Naive B cell (primary cell): ENCODE measurements at regions not wholly inside any gene's neighbourhood (a gene's known extent, or its start where the extent isn't known, plus 50 kb on each side); places are given as distances from the start of the nearest gene placed in this dataset.

ENCODE experiments used
- ATAC-seq, 2 donors: fragments of 150-1000 bp; cut with Tn5 transposase; 2 replicates each; pipeline ENCODE4 v1.10.0; 2021; ENCODE audit warnings: low read depth in 2 of 2, mild to moderate bottlenecking in 2 of 2, moderate library complexity in 2 of 2
- DNase-seq: peaks from one replicate; pipeline ENCODE4 v3.0.0; 2022
- H3K27ac Mint-ChIP-seq, 6 donors: one replicate each; pipeline ENCODE4 v1.8.0; 2020 to 2022; ENCODE audit warnings: mild to moderate bottlenecking in 6 of 6, mixed read lengths in 6 of 6, moderate library complexity in 5 of 6, inconsistent platforms in 2 of 6
- H3K27me3 Mint-ChIP-seq, 3 donors: one replicate each; pipeline ENCODE4 v1.8.0; 2021 to 2022; ENCODE audit warnings: mixed read lengths in 3 of 3, mild to moderate bottlenecking in 1 of 3
- H3K36me3 Mint-ChIP-seq, 2 donors: one replicate each; pipeline ENCODE4 v1.8.0; 2020 to 2022; ENCODE audit warnings: mixed read lengths in 2 of 2, inconsistent platforms in 1 of 2, mild to moderate bottlenecking in 1 of 2
- H3K4me1 Mint-ChIP-seq, 3 donors: one replicate each; pipeline ENCODE4 v1.8.0; 2020 to 2022; ENCODE audit warnings: mixed read lengths in 3 of 3, inconsistent platforms in 1 of 3, mild to moderate bottlenecking in 1 of 3, moderate library complexity in 1 of 3
- H3K4me3 Mint-ChIP-seq, 8 donors: one replicate each; pipeline ENCODE4 v1.8.0; 2020 to 2022; ENCODE audit warnings: mild to moderate bottlenecking in 8 of 8, mixed read lengths in 8 of 8, moderate library complexity in 8 of 8, inconsistent platforms in 2 of 8
- H3K9me3 Mint-ChIP-seq, 7 donors: one replicate each; pipeline ENCODE4 v1.8.0; 2020 to 2022; ENCODE audit warnings: mixed read lengths in 7 of 7, mild to moderate bottlenecking in 5 of 7, inconsistent platforms in 2 of 7, moderate library complexity in 1 of 7

- Mint-ChIP-seq H3K27ac (no peak overlapping the region), H3K27me3 (no peaks in the 10 kb centered on the region), H3K9me3 (peaks cover 0 to 6% (median 0%) of the 10 kb centered on the region in 7 donors), H3K36me3 (no peaks in the 10 kb centered on the region), H3K4me3 (no peak overlapping the region), H3K4me1 (no peaks in the 10 kb centered on the region)
- no peak for DNase-seq
- ATAC-seq, result no peak
These were observed 461.2 kb downstream of the FLRT2 start for GRCh38 chr14:85991156-85991555.

- no peaks in the 10 kb centered on the region for H3K36me3 Mint-ChIP-seq
- peaks cover 0 to 6% (median 0%) of the 10 kb centered on the region in 7 donors for H3K9me3 Mint-ChIP-seq
- ATAC-seq (no peak), DNase-seq (no peak)
- no peaks in the 10 kb centered on the region for H3K4me1 Mint-ChIP-seq
- H3K27ac Mint-ChIP-seq, result peak overlapping the region in 1 of 6 donors; percentile 4
- no peak overlapping the region for H3K4me3 Mint-ChIP-seq
- H3K27me3 Mint-ChIP-seq, result no peaks in the 10 kb centered on the region
These were observed 458.0 kb downstream of the FLRT2 start for GRCh38 chr14:85987907-85988306.

GRCh38 chr14:85987292-85987691 lies 457.3 kb downstream of the FLRT2 start:
- Mint-ChIP-seq H3K36me3 (no peaks in the 10 kb centered on the region), H3K4me1 (no peaks in the 10 kb centered on the region), H3K27ac (peak overlapping the region in 1 of 6 donors; percentile 74), H3K9me3 (peaks cover 0 to 6% (median 0%) of the 10 kb centered on the region in 7 donors), H3K27me3 (no peaks in the 10 kb centered on the region), H3K4me3 (peak overlapping the region in 1 of 8 donors; percentile 51)
- ATAC-seq (no peak), DNase-seq (no peak)

GRCh38 chr14:85978582-85979250 lies 448.8 kb downstream of the FLRT2 start:
- H3K4me1 Mint-ChIP-seq, result no peaks in the 10 kb centered on the region
- H3K36me3 Mint-ChIP-seq, result peaks cover 0 to 6% of the 10 kb centered on the region in 2 donors
- H3K4me3 Mint-ChIP-seq, result no peak overlapping the region
- H3K27me3 Mint-ChIP-seq, result no peaks in the 10 kb centered on the region
- H3K9me3 Mint-ChIP-seq, result peaks cover 1 to 14% (median 6%) of the 10 kb centered on the region in 7 donors
- peak overlapping the region in 1 of 6 donors; percentile 28 for H3K27ac Mint-ChIP-seq
- no peak for DNase-seq
- no peak for ATAC-seq

- H3K36me3 Mint-ChIP-seq, result peaks cover 2 to 10% of the 10 kb centered on the region in 2 donors
- no peak for ATAC-seq
- H3K9me3 Mint-ChIP-seq, result peaks cover 7 to 46% (median 17%) of the 10 kb centered on the region in 7 donors
- H3K4me1 Mint-ChIP-seq, result peaks cover 6 to 19% (median 13%) of the 10 kb centered on the region in 3 donors
- no peak for DNase-seq
- H3K27me3 Mint-ChIP-seq, result no peaks in the 10 kb centered on the region
- H3K27ac Mint-ChIP-seq, result no peak overlapping the region
- H3K4me3 Mint-ChIP-seq, result no peak overlapping the region
These were observed 444.7 kb downstream of the FLRT2 start for GRCh38 chr14:85974602-85975001.

- ATAC-seq (no peak), DNase-seq (no peak)
- H3K4me1 Mint-ChIP-seq, result peaks cover 0 to 14% (median 10%) of the 10 kb centered on the region in 3 donors
- no peaks in the 10 kb centered on the region for H3K27me3 Mint-ChIP-seq
- H3K9me3 Mint-ChIP-seq, result peaks cover 0 to 4% (median 0%) of the 10 kb centered on the region in 7 donors
- no peak overlapping the region for H3K27ac Mint-ChIP-seq
- peaks cover 0 to 5% of the 10 kb centered on the region in 2 donors for H3K36me3 Mint-ChIP-seq
- H3K4me3 Mint-ChIP-seq, result no peak overlapping the region
These were observed 433.5 kb downstream of the FLRT2 start for GRCh38 chr14:85963486-85963885.

GRCh38 chr14:85960756-85961155 lies 430.8 kb downstream of the FLRT2 start:
- no peak for DNase-seq
- Mint-ChIP-seq H3K4me1 (peaks cover 0 to 14% (median 10%) of the 10 kb centered on the region in 3 donors), H3K36me3 (peaks cover 0 to 5% of the 10 kb centered on the region in 2 donors), H3K27me3 (no peaks in the 10 kb centered on the region), H3K9me3 (peaks cover 0 to 4% (median 0%) of the 10 kb centered on the region in 7 donors), H3K4me3 (peak overlapping the region in 1 of 8 donors; percentile 73), H3K27ac (no peak overlapping the region)
- ATAC-seq, result no peak

- H3K4me3 Mint-ChIP-seq, result no peak overlapping the region
- H3K4me1 Mint-ChIP-seq, result peaks cover 2 to 14% (median 10%) of the 10 kb centered on the region in 3 donors
- ATAC-seq, result no peak
- H3K36me3 Mint-ChIP-seq, result peaks cover 0 to 5% of the 10 kb centered on the region in 2 donors
- DNase-seq, result no peak
- H3K27ac Mint-ChIP-seq, result no peak overlapping the region
- H3K9me3 Mint-ChIP-seq, result peaks cover 0 to 4% (median 0%) of the 10 kb centered on the region in 7 donors
- no peaks in the 10 kb centered on the region for H3K27me3 Mint-ChIP-seq
These were observed 429.1 kb downstream of the FLRT2 start for GRCh38 chr14:85959063-85959462.

- H3K4me1 Mint-ChIP-seq, result peaks cover 4 to 14% (median 10%) of the 10 kb centered on the region in 3 donors
- no peak overlapping the region for H3K27ac Mint-ChIP-seq
- H3K9me3 Mint-ChIP-seq, result peaks cover 0 to 4% (median 0%) of the 10 kb centered on the region in 7 donors
- no peak for ATAC-seq
- H3K36me3 Mint-ChIP-seq, result peaks cover 0 to 5% of the 10 kb centered on the region in 2 donors
- DNase-seq, result no peak
- no peak overlapping the region for H3K4me3 Mint-ChIP-seq
- no peaks in the 10 kb centered on the region for H3K27me3 Mint-ChIP-seq
These were observed 428.1 kb downstream of the FLRT2 start for GRCh38 chr14:85958069-85958468.

- Mint-ChIP-seq H3K27me3 (no peaks in the 10 kb centered on the region), H3K27ac (no peak overlapping the region), H3K36me3 (no peaks in the 10 kb centered on the region), H3K9me3 (no peaks in the 10 kb centered on the region), H3K4me1 (peaks cover 0 to 4% (median under 1%) of the 10 kb centered on the region in 3 donors), H3K4me3 (no peak overlapping the region)
- DNase-seq (no peak), ATAC-seq (no peak)
These were observed 423.3 kb downstream of the FLRT2 start for GRCh38 chr14:85953265-85953664.

- H3K36me3 Mint-ChIP-seq, result peaks cover 7 to 17% of the 10 kb centered on the region in 2 donors
- ATAC-seq, result no peak
- no peak overlapping the region for H3K4me3 Mint-ChIP-seq
- H3K27me3 Mint-ChIP-seq, result no peaks in the 10 kb centered on the region
- DNase-seq, result no peak
- H3K4me1 Mint-ChIP-seq, result peaks cover 5 to 11% (median 6%) of the 10 kb centered on the region in 3 donors
- H3K9me3 Mint-ChIP-seq, result peaks cover 0 to 5% (median 4%) of the 10 kb centered on the region in 7 donors
- H3K27ac Mint-ChIP-seq, result peak overlapping the region in 3 of 6 donors; percentile 6 to 50 (median 23)
These were observed 418.2 kb downstream of the FLRT2 start for GRCh38 chr14:85948153-85948552.

- ATAC-seq (no peak), DNase-seq (no peak)
- Mint-ChIP-seq H3K27ac (peak overlapping the region in 2 of 6 donors; percentile 6 to 26), H3K9me3 (peaks cover 0 to 5% (median 4%) of the 10 kb centered on the region in 7 donors), H3K27me3 (no peaks in the 10 kb centered on the region), H3K4me1 (peaks cover 5 to 11% (median 6%) of the 10 kb centered on the region in 3 donors), H3K36me3 (peaks cover 7 to 17% of the 10 kb centered on the region in 2 donors), H3K4me3 (no peak overlapping the region)
These were observed 417.7 kb downstream of the FLRT2 start for GRCh38 chr14:85947461-85948139.

- H3K27me3 Mint-ChIP-seq, result no peaks in the 10 kb centered on the region
- ATAC-seq, result no peak
- H3K27ac Mint-ChIP-seq, result peak overlapping the region in 1 of 6 donors; percentile 14
- no peak for DNase-seq
- no peak overlapping the region for H3K4me3 Mint-ChIP-seq
- H3K9me3 Mint-ChIP-seq, result peaks cover 4 to 13% (median 7%) of the 10 kb centered on the region in 7 donors
- peaks cover 12 to 20% of the 10 kb centered on the region in 2 donors for H3K36me3 Mint-ChIP-seq
- peaks cover 8 to 18% (median 9%) of the 10 kb centered on the region in 3 donors for H3K4me1 Mint-ChIP-seq
These were observed 413.2 kb downstream of the FLRT2 start for GRCh38 chr14:85943192-85943591.

GRCh38 chr14:85934886-85935254 lies 404.9 kb downstream of the FLRT2 start:
- no peak for DNase-seq
- Mint-ChIP-seq H3K4me1 (peaks cover 16 to 36% (median 18%) of the 10 kb centered on the region in 3 donors), H3K9me3 (peaks cover 0 to 14% (median 5%) of the 10 kb centered on the region in 7 donors), H3K27ac (peak overlapping the region; percentile 86 to 97 (median 92)), H3K4me3 (peak overlapping the region; percentile 81 to 99 (median 96)), H3K36me3 (peaks cover 7 to 11% of the 10 kb centered on the region in 2 donors), H3K27me3 (no peaks in the 10 kb centered on the region)
- ATAC-seq, result peak; percentile 35 to 40
